Spinal cord (tissue), 9 donors: ENCODE measurements at regions not wholly inside any gene's neighbourhood (a gene's known extent, or its start where the extent isn't known, plus 50 kb on each side); places are given as distances from the start of the nearest gene placed in this dataset.
"Not testable (repeated sequence)": the region's sequence is repeated elsewhere in the genome, so short reads cannot be mapped to it uniquely, and the experiment has no call there.

Source experiments
- DNase-seq, 6 donors: peaks; one replicate each; pipeline versions ENCODE4 v3.0.0 to v3.0.0-alpha.2; 2013 to 2015; ENCODE audit warnings: low spot score in 6 of 6, low read depth in 4 of 6
- H3K27ac ChIP-seq: one replicate; pipeline ENCODE4 v1.5.1; 2013; ENCODE audit warnings: low read depth, low read length, control low read depth
- H3K27me3 ChIP-seq: one replicate; pipeline ENCODE4 v1.6.1; 2013; ENCODE audit warnings: low read length; ENCODE audit not compliant: control insufficient read depth, insufficient read depth
- H3K36me3 ChIP-seq: one replicate; pipeline ENCODE4 v1.6.1; 2013; ENCODE audit warnings: low read length; ENCODE audit not compliant: control insufficient read depth, insufficient read depth
- H3K4me1 ChIP-seq: one replicate; pipeline ENCODE4 v1.6.1; 2013; ENCODE audit warnings: low read length; ENCODE audit not compliant: control insufficient read depth, insufficient read depth
- H3K4me3 ChIP-seq: one replicate; pipeline ENCODE4 v1.5.1; 2013; ENCODE audit warnings: low read depth, low read length, control low read depth
- H3K9me3 ChIP-seq: one replicate; pipeline ENCODE4 v1.6.1; 2013; ENCODE audit warnings: low read length; ENCODE audit not compliant: control insufficient read depth, insufficient read depth
- WGBS: methylation state at CpG from one replicate; pipeline ENCODE4 v1.1.5; 2013; ENCODE audit warnings: missing lambda C conversion rate; ENCODE audit not compliant: insufficient coverage; 5-methylcytosine and 5-hydroxymethylcytosine counted together
- donor health status: healthy.

DNA sequence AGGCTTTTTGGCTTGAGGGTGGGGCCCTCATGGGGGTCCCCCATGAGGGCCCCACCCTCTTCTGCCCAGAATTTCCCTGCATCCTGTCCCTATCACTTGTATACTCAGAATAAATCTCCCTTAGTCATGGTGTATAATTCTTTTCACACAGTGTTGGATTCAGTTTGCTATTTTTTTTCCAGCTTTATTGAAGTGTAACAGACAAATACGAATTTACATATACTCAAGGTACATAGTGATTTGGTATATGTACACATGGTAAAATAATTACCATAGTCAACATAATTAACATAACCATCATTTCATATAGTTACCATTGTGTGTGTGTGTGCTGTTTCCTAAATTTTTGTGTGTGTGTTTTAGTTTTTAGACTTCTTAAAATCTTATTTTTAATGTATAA is 289.4 kb downstream of the CNTNAP3B start:
- H3K4me3 ChIP-seq, H3K9me3 ChIP-seq, H3K4me1 ChIP-seq, H3K27ac ChIP-seq, DNase-seq, H3K36me3 ChIP-seq, H3K27me3 ChIP-seq: not testable (repeated sequence)
- WGBS, result no CpG with 5 or more reads among the region's 1 CpG

DNA sequence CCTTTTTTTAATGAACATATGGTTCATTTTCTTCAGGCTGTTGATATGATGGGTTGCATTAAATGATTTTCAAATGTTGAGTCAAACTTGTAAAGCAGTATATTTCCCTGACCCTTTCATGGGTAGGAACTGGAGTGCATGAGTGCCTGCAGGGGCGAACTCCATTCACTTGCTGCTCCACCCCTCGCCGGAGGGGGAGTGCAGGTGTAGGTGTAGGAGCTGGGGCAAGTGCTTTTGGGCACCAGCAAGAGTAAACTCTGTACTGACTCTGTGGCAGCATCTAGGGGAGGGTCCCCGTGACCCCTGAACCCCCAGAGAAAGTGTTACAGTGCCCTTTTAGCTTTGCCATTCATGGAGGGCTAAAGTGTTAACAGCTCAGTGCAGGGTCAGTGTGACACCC is 290.3 kb downstream of the CNTNAP3B start:
- not testable (repeated sequence) for H3K36me3 ChIP-seq, DNase-seq, H3K4me3 ChIP-seq, H3K4me1 ChIP-seq, H3K27me3 ChIP-seq, H3K27ac ChIP-seq, H3K9me3 ChIP-seq
- no CpG with 5 or more reads among the region's 4 CpGs for WGBS

DNA sequence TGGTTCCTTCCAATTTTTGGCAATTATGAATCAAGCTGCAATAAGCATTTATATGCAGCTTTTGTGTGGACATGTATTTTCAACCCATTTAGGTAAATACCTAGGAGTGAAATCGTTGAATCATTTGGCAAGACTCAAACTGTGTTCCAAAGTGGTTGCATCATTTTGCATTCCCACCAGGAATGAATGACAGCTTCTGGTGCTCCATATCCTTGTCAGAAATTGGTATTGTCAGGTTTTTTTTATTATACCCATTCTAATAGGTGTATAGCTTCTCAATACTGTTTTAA is 290.7 kb downstream of the CNTNAP3B start:
- H3K27ac ChIP-seq, H3K27me3 ChIP-seq, H3K4me3 ChIP-seq, DNase-seq, H3K9me3 ChIP-seq, H3K36me3 ChIP-seq, H3K4me1 ChIP-seq: not testable (repeated sequence)
- WGBS, result no CpG with 5 or more reads among the region's 1 CpG

DNA sequence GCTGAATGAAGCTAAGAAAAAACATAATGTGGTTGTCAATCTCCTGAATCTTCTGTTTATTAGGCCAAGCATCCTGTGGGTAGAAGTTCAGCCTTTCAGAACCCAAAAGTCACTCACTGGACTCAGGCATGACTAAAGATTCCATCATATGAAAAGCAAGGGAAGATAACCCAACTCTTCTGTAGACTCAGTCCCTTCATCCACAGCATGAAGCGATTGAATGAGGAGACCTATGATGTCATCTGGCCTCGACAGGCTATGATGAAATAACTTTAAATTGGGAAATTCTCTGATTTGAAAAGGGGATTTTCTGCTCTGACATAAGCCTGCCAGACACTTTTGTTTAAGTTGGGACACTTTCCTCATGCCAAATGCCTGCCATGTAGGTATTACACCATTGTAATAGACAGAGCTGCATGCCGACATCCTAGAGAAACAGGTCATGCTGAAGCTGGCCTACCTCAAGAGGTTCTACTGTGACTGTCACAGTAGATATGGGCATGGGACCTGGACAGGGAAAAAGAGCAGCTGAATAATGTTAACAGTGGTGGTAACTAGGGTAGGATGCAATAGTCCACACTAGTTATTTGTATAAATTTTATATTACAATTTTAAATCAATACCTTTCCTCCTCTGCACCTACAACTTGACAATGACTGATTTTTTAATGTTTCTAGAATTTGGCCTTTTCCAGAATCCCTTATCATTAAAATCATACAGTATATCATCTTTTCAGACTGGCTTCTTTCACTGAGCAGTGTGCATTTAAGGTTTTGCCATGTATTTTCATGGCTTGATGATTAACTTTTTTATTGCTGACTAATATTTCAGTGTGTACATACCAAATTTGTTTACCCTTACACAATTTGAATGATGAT is 291.3 kb downstream of the CNTNAP3B start:
- not testable (repeated sequence) for DNase-seq, H3K27ac ChIP-seq, H3K4me3 ChIP-seq, H3K36me3 ChIP-seq, H3K9me3 ChIP-seq, H3K27me3 ChIP-seq, H3K4me1 ChIP-seq
- no CpG with 5 or more reads among the region's 3 CpGs for WGBS

DNA sequence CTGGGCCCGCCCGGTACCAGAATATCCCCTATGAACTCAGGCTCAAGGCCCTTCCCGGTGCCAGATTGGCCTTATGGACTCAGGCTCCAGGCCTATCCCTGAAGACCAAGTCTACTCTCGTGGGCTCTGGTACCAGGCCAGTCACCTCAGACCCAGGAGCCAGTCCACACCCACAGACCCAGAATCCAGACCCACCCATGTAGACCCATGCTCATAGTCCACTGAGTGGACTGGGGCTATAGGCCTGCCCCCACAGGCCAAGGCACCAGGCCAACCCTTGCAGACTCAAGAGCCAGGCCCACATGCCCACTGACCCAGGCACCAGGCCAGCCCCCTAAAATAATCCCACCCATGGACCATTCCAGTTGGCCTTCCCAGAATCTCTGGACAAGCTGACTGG is 296.1 kb downstream of the CNTNAP3B start:
- WGBS, result no CpG with 5 or more reads among the region's 4 CpGs
- not testable (repeated sequence) for H3K4me3 ChIP-seq, H3K36me3 ChIP-seq, H3K27me3 ChIP-seq, H3K27ac ChIP-seq, DNase-seq, H3K9me3 ChIP-seq, H3K4me1 ChIP-seq

DNA sequence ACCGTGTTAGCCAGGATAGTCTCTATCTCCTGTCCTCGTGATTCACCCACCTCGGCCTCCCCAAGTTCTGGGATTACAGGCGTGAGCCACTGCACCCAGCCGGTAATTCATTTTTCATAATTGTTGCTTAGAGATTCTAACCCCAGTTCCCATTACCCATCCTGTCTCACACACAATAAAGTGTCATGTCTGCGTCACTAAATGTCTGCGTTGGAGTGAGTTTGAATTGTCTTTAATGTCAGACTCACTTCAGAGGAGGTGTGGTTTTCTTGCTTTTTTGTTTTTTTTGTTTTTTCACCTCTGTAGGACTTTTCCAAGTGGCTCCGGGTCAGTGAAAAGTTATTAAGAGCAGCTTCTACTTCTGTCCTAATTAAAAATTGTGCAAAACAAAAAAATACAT is 304.5 kb downstream of the CNTNAP3B start:
- no CpG with 5 or more reads among the region's 8 CpGs for WGBS
- H3K27ac ChIP-seq, H3K27me3 ChIP-seq, DNase-seq, H3K9me3 ChIP-seq, H3K4me3 ChIP-seq, H3K4me1 ChIP-seq, H3K36me3 ChIP-seq: not testable (repeated sequence)

DNA sequence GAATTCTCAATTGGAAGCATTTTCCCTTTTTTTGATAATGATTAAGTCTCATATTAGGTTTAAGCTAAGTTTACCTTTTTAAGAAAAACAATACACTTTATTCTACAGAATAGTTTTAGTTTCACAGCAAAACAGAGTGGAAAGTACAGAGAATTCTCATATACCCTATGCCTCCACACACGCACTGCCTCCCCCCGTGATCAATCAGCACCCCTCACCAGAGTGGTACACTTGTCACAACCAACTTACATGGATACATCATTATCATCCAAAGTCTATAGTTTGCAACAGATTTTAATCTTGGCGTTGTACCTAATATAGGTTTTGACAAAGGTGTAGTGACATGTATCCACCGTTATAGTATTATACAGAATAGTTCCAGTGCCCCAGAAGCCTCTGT is 326.5 kb downstream of the CNTNAP3B start:
- not testable (repeated sequence) for H3K27me3 ChIP-seq, DNase-seq, H3K9me3 ChIP-seq, H3K36me3 ChIP-seq, H3K27ac ChIP-seq, H3K4me3 ChIP-seq, H3K4me1 ChIP-seq
- 100% methylated on average over 1 of the region's 4 CpGs for WGBS

DNA sequence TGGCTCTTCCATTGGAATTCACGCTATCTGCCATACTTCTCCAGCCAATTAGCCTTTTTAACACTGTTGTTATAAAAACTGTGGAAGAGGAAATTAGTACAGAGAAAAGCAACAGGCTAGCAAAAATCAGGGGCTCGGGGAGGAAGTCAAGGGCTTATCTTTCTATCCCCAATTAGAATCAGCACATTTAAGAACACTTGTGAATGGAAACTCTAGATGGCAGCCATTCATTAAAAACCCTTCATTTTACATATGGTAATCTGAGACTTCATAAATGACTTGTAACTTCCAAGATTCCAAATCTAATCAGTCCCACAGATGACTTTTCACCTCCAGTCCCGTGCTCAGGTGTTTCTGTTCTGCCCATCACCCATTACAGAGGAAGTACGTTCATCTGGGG is 330.5 kb downstream of the CNTNAP3B start:
- not testable (repeated sequence) for H3K27ac ChIP-seq, H3K36me3 ChIP-seq, H3K9me3 ChIP-seq, H3K4me1 ChIP-seq, H3K4me3 ChIP-seq, H3K27me3 ChIP-seq
- no CpG with 5 or more reads among the region's 4 CpGs for WGBS
- peak in 1 of 6 donors; percentile 27 for DNase-seq

DNA sequence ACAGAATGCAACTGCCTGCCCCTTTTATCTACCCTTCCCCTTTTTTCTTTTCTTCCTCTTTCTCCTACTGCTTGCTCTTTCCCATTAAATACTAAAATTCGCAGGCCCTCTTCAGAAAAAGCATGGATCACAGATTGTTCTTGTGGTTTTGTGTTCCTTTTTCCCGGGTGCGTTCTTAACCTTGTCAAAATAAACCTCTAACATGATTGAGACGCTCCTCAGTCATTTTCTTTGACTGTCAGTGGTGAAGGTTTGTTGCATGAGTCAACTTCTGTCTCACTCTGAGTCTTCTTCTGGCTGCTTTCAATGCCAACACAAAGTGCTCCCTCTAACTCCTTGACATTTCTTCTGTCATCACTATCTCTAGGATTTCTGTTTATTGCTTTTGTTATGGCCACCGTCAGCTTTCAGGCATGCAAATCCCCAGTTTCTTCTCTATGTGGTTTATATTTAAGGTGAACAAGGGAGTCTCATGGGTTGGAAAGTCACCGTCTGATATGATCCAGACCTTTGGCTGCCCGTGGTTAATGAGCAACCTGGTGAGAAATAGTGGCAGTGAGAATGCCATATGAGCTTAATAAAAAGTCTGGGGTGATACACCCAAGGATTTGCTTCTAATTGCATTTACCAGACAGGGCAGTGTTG is 338.4 kb downstream of the CNTNAP3B start:
- no CpG with 5 or more reads among the region's 7 CpGs for WGBS
- not testable (repeated sequence) for DNase-seq, H3K4me3 ChIP-seq, H3K36me3 ChIP-seq, H3K4me1 ChIP-seq, H3K27ac ChIP-seq, H3K27me3 ChIP-seq, H3K9me3 ChIP-seq

DNA sequence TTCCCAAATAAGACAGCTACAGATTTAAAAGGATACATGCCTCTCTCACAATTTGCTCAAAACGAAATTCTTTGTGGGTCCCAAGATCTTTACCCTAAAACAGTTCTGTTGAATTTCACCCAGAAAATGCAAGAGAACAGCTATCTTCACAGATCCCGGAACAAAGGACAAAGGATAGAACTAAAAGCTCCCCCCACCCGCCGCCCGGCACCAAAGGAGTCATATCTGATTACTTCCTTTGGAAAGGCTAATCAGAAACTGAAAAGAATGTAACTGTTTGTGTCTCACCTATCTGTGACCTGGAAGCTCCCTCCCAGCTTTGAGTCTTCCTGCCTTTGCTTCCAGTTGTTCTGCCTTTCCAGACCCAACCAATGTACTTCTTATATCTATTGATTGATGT is 339.2 kb downstream of the CNTNAP3B start:
- not testable (repeated sequence) for H3K27ac ChIP-seq, H3K9me3 ChIP-seq, H3K4me3 ChIP-seq, H3K4me1 ChIP-seq, H3K27me3 ChIP-seq, H3K36me3 ChIP-seq
- 80% methylated on average over 1 of the region's 5 CpGs for WGBS
- DNase-seq, result peak in 1 of 6 donors; percentile 26
